PC-9 (cell line): ENCODE measurements at regions not wholly inside any gene's neighbourhood (a gene's known extent, or its start where the extent isn't known, plus 50 kb on each side); places are given as distances from the start of the nearest gene placed in this dataset.

ENCODE experiments used
- CTCF ChIP-seq: fragments of 200-600 bp; sonication (generic); conservative IDR thresholded peaks from 2 replicates; pipeline ENCODE4 v1.6.1; 2017; ENCODE audit warnings: mixed run types, antibody characterized with exemption, mild to moderate bottlenecking, moderate library complexity
- EZH2 ChIP-seq: fragments of 200-600 bp; sonication (generic); IDR thresholded peaks from 2 replicates; pipeline ENCODE4 v1.8.0; 2017; ENCODE audit warnings: antibody characterized with exemption, low read depth

GRCh38 chr9:82188817-82189216 lies 200.2 kb downstream of the SPATA31D1 start:
- TF ChIP-seq CTCF (no peak), EZH2 (no peak)
